Smooth muscle cell (in vitro differentiated cells): ENCODE measurements at regions not wholly inside any gene's neighbourhood (a gene's known extent, or its start where the extent isn't known, plus 50 kb on each side); places are given as distances from the start of the nearest gene placed in this dataset.

Experiments
- DNase-seq: peaks from one replicate; lab custom pipeline; 2025; ENCODE audit not compliant: unreplicated experiment; lab: John Stamatoyannopoulos, UW
- H2AFZ ChIP-seq: fragments of 200-600 bp; sonication (generic); 2 replicates; pipeline ENCODE4 v1.6.0; 2016; ENCODE audit warnings: antibody characterized with exemption, low read depth, mild to moderate bottlenecking
- H3F3A ChIP-seq: fragments of 200-600 bp; sonication (generic); 2 replicates; pipeline ENCODE4 v1.6.0; 2017; ENCODE audit warnings: antibody characterized with exemption, low read depth
- H3K27ac ChIP-seq: fragments of 200-600 bp; sonication (generic); 2 replicates; pipeline ENCODE4 v1.5.1; 2016; ENCODE audit warnings: low read depth, mild to moderate bottlenecking
- H3K27me3 ChIP-seq: fragments of 200-600 bp; sonication (generic); 2 replicates; pipeline ENCODE4 v1.6.1; 2016; ENCODE audit warnings: low read depth, mild to moderate bottlenecking
- H3K36me3 ChIP-seq: fragments of 200-600 bp; sonication (generic); 2 replicates; pipeline ENCODE4 v1.5.1; 2016; ENCODE audit warnings: low read depth
- H3K4me1 ChIP-seq: fragments of 200-600 bp; sonication (generic); 2 replicates; pipeline ENCODE4 v1.5.1; 2016; ENCODE audit warnings: low read depth
- H3K4me2 ChIP-seq: fragments of 200-600 bp; sonication (generic); 2 replicates; pipeline ENCODE4 v1.6.0; 2016; ENCODE audit warnings: mild to moderate bottlenecking
- H3K4me3 ChIP-seq: fragments of 200-600 bp; sonication (generic); 2 replicates; pipeline ENCODE4 v1.5.1; 2016; ENCODE audit warnings: mild to moderate bottlenecking
- H3K79me2 ChIP-seq: fragments of 200-600 bp; sonication (generic); 2 replicates; pipeline ENCODE4 v1.6.0; 2016; ENCODE audit warnings: low read depth, mild to moderate bottlenecking
- H3K9ac ChIP-seq: fragments of 200-600 bp; sonication (generic); 2 replicates; pipeline ENCODE4 v1.6.0; 2016; ENCODE audit warnings: low read depth
- H3K9me3 ChIP-seq: fragments of 200-600 bp; sonication (generic); replicated peaks from 2 replicates; pipeline ENCODE4 v1.5.1; 2016; ENCODE audit warnings: low read depth
- H4K20me1 ChIP-seq: fragments of 200-600 bp; sonication (generic); 2 replicates; pipeline ENCODE4 v1.6.0; 2016; ENCODE audit warnings: low read depth
- WGBS: methylation state at CpG from one replicate; pipeline ENCODE4 v1.1.7; 2016; ENCODE audit warnings: low lambda C conversion rate; 5-methylcytosine and 5-hydroxymethylcytosine counted together
- TF ChIP-seq, protein P1 (sequence below): fragments of 200-600 bp; sonication (generic); IDR thresholded peaks from 2 replicates; pipeline ENCODE4 v1.5.1; 2017; ENCODE audit warnings: borderline replicate concordance, mild to moderate bottlenecking, antibody characterized with exemption; ENCODE audit not compliant: insufficient read depth, poor library complexity, severe bottlenecking

DNA sequence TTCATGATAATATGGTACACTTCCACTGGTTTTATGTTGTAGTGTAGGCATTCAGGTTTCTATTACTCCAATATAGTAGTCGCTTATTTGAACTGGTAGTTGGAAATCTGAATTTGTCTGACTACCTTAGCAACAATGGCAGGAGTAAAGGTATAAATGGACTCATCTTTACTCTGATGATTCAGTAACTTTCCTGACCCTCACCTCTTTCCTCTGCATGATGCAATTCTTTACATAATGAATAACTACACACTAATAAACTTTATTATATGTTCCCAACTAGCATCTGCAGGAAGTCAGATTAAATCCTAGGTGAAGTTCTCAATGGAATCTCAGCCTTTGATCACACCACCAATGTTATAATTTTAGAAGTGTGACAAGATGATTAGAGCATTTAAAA lies 70.5 kb upstream of the ATP2B1 start:
- Histone ChIP-seq H3K9me3 (no peaks in the 10 kb centered on the region), H3K4me2 (no peak overlapping the region), H4K20me1 (no peaks in the 10 kb centered on the region), H2AFZ (no peak overlapping the region), H3F3A (peaks cover 4% of the 10 kb centered on the region), H3K79me2 (no peaks in the 10 kb centered on the region), H3K4me1 (no peaks in the 10 kb centered on the region), H3K9ac (no peak overlapping the region), H3K36me3 (no peaks in the 10 kb centered on the region), H3K27ac (no peak overlapping the region), H3K27me3 (no peaks in the 10 kb centered on the region), H3K4me3 (no peak overlapping the region)
- TF ChIP-seq, protein P1, sequence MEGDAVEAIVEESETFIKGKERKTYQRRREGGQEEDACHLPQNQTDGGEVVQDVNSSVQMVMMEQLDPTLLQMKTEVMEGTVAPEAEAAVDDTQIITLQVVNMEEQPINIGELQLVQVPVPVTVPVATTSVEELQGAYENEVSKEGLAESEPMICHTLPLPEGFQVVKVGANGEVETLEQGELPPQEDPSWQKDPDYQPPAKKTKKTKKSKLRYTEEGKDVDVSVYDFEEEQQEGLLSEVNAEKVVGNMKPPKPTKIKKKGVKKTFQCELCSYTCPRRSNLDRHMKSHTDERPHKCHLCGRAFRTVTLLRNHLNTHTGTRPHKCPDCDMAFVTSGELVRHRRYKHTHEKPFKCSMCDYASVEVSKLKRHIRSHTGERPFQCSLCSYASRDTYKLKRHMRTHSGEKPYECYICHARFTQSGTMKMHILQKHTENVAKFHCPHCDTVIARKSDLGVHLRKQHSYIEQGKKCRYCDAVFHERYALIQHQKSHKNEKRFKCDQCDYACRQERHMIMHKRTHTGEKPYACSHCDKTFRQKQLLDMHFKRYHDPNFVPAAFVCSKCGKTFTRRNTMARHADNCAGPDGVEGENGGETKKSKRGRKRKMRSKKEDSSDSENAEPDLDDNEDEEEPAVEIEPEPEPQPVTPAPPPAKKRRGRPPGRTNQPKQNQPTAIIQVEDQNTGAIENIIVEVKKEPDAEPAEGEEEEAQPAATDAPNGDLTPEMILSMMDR: no peak
- WGBS: 100% methylated on average over 1 of the region's 1 CpG
- DNase-seq: no peak

DNA sequence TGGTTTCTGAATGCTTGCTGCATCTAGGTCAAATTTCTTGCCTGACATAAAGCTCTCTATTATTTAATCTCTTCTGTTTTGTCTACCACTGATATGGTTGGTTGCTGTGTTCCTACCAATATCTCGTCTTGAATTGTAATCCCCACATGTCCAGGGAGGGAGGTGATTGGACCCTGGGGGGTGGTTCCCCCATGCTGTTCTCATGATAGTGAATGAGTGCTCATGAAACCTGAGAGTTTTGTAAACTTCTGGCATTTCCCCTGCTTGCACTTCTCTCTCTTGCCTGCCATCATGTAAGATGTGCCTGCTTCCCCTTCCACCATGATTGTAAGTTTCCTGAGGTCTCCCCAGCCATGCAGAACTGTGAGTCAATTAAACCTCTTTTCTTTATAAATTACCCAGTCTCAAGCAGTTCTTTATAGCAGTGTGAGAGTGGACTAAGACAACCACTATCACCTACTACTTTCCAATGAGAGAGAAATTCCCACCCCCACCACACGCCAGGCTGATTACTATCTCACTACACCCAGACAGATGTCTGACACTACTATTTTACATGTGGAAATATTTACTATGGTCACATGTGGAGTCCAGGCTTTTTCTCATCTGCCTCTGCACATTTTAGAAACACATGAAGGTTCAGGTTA lies 69.2 kb upstream of the ATP2B1 start:
- no peaks in the 10 kb centered on the region for H3K36me3 ChIP-seq
- H2AFZ ChIP-seq: no peak overlapping the region
- no peaks in the 10 kb centered on the region for H3K9me3 ChIP-seq
- H3K4me3 ChIP-seq: no peak overlapping the region
- DNase-seq: no peak
- TF ChIP-seq, protein P1: no peak
- H3K4me1 ChIP-seq: no peaks in the 10 kb centered on the region
- H3K27ac ChIP-seq: no peak overlapping the region
- no peaks in the 10 kb centered on the region for H3K27me3 ChIP-seq
- no peaks in the 10 kb centered on the region for H3F3A ChIP-seq
- no peak overlapping the region for H3K4me2 ChIP-seq
- WGBS: 76% methylated on average over 2 of the region's 2 CpGs
- no peaks in the 10 kb centered on the region for H3K79me2 ChIP-seq
- no peaks in the 10 kb centered on the region for H4K20me1 ChIP-seq
- H3K9ac ChIP-seq: no peak overlapping the region

DNA sequence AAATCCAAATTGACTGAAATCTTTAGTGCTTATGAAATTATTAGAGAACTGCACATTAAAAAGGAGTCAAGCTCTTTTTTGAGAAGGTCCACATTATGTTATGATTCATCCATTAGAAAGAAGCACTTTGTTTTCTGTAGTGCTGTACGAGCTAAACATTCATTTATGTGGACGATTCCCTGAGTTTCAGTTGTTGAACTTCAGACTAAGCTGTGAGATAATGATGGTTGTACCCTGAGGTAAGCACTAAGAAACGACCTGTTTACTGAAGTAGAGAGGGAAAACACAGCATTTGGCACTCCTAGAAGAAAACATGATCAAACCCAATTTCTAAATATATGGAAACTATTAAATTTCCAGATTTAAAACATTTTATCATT lies 67.3 kb upstream of the ATP2B1 start:
- WGBS: 63% methylated on average over 3 of the region's 3 CpGs

More for the DNA sequence above, 67.3 kb upstream of the ATP2B1 start:
- Histone ChIP-seq H3K9me3 (no peaks in the 10 kb centered on the region), H2AFZ (no peak overlapping the region), H3K4me3 (no peak overlapping the region), H3K79me2 (no peaks in the 10 kb centered on the region), H3F3A (no peaks in the 10 kb centered on the region), H3K4me2 (no peak overlapping the region), H3K9ac (no peak overlapping the region), H3K36me3 (no peaks in the 10 kb centered on the region), H3K27ac (no peak overlapping the region), H3K27me3 (no peaks in the 10 kb centered on the region), H4K20me1 (no peaks in the 10 kb centered on the region), H3K4me1 (no peaks in the 10 kb centered on the region)
- no peak for DNase-seq
- TF ChIP-seq, protein P1: no peak
